22Rv1 (cell line): ENCODE measurements at regions not wholly inside any gene's neighbourhood (a gene's known extent, or its start where the extent isn't known, plus 50 kb on each side); places are given as distances from the start of the nearest gene placed in this dataset.

ENCODE experiments used
- CTCF ChIP-seq: fragments of 450-650 bp; IDR thresholded peaks from 2 replicates; pipeline ENCODE4 v1.5.1; 2017; ENCODE audit warnings: mild to moderate bottlenecking
- ZFX ChIP-seq: fragments of 450-650 bp; IDR thresholded peaks from 2 replicates; pipeline ENCODE4 v1.6.1; 2017; ENCODE audit warnings: antibody characterized with exemption, borderline replicate concordance

- TF ChIP-seq CTCF: no peak
- TF ChIP-seq ZFX: no peak
Measured at GRCh38 chr2:211067029-211067428, 510.6 kb downstream of the CPS1 start.
